Osteocyte (in vitro differentiated cells): ENCODE measurements at regions not wholly inside any gene's neighbourhood (a gene's known extent, or its start where the extent isn't known, plus 50 kb on each side); places are given as distances from the start of the nearest gene placed in this dataset.
"Not testable (repeated sequence)": the region's sequence is repeated elsewhere in the genome, so short reads cannot be mapped to it uniquely, and the experiment has no call there.

Experiments used
- DNase-seq: peaks from one replicate; pipeline ENCODE4 v3.0.0; 2021; ENCODE audit warnings: mixed read lengths; ENCODE audit not compliant: unreplicated experiment; ENCODE audit errors: extremely low spot score
- H3K27ac Mint-ChIP-seq: one replicate; pipeline ENCODE4 v1.8.0; 2021; ENCODE audit warnings: mild to moderate bottlenecking, mixed read lengths; ENCODE audit not compliant: unreplicated experiment
- H3K27me3 Mint-ChIP-seq: one replicate; pipeline ENCODE4 v1.8.0; 2021; ENCODE audit warnings: mixed read lengths; ENCODE audit not compliant: unreplicated experiment
- H3K36me3 Mint-ChIP-seq: one replicate; pipeline ENCODE4 v1.8.0; 2021; ENCODE audit warnings: mixed read lengths; ENCODE audit not compliant: unreplicated experiment
- H3K4me1 Mint-ChIP-seq: one replicate; pipeline ENCODE4 v1.8.0; 2021; ENCODE audit warnings: mixed read lengths; ENCODE audit not compliant: unreplicated experiment
- H3K4me3 Mint-ChIP-seq: one replicate; pipeline ENCODE4 v1.8.0; 2021; ENCODE audit warnings: mild to moderate bottlenecking, moderate library complexity, mixed read lengths; ENCODE audit not compliant: unreplicated experiment
- H3K9me3 Mint-ChIP-seq: one replicate; pipeline ENCODE4 v1.8.0; 2021; ENCODE audit warnings: mixed read lengths; ENCODE audit not compliant: unreplicated experiment
- CTCF ChIP-seq: fragments of 200-600 bp; sonication (generic); IDR thresholded peaks from 2 replicates; pipeline ENCODE4 v1.5.0; 2021; ENCODE audit warnings: antibody characterized with exemption, mild to moderate bottlenecking, moderate library complexity

DNA sequence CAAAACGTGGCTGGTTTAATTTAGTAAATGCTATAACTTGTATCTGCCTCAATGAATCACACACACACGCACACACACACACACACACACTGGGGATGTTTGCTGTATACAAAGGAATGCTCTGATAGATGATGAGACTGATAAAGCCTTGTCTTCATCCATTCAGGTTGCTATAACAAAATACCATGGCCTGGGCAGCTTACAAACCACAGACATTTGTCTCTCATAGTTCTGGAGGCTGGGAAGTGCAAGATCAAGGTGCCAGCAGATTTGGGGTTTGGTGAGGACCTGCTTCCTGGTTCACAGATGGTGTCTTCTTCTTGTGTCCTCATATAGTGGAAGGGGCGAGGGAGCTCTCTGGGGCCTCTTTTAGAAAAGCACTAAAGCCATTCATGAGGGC lies 149.5 kb upstream of the HDAC4 start:
- Mint-ChIP-seq H3K36me3 (no peaks in the 10 kb centered on the region), H3K4me3 (no peak overlapping the region), H3K4me1 (no peaks in the 10 kb centered on the region), H3K27me3 (peaks cover 4% of the 10 kb centered on the region), H3K27ac (no peak overlapping the region), H3K9me3 (peaks cover 4% of the 10 kb centered on the region)
- no peak for DNase-seq
- TF ChIP-seq CTCF: no peak

- Mint-ChIP-seq H3K27ac (no peak overlapping the region), H3K9me3 (peaks cover 4% of the 10 kb centered on the region), H3K27me3 (peaks cover 4% of the 10 kb centered on the region), H3K4me3 (no peak overlapping the region), H3K36me3 (no peaks in the 10 kb centered on the region), H3K4me1 (no peaks in the 10 kb centered on the region)
- DNase-seq: no peak
- TF ChIP-seq CTCF: no peak
These were observed 149.0 kb upstream of the HDAC4 start for GRCh38 chr2:239549711-239550255.

- TF ChIP-seq CTCF: no peak
- H3K27me3 Mint-ChIP-seq: peaks cover 2% of the 10 kb centered on the region
- H3K4me1 Mint-ChIP-seq: no peaks in the 10 kb centered on the region
- H3K36me3 Mint-ChIP-seq: no peaks in the 10 kb centered on the region
- H3K4me3 Mint-ChIP-seq: no peak overlapping the region
- H3K27ac Mint-ChIP-seq: no peak overlapping the region
- H3K9me3 Mint-ChIP-seq: peaks cover 4% of the 10 kb centered on the region
- DNase-seq: no peak
These were observed 148.3 kb upstream of the HDAC4 start for GRCh38 chr2:239548965-239549595.

- no peak overlapping the region for H3K27ac Mint-ChIP-seq
- TF ChIP-seq CTCF: no peak
These were observed 147.6 kb upstream of the HDAC4 start for GRCh38 chr2:239548451-239548871.

DNA sequence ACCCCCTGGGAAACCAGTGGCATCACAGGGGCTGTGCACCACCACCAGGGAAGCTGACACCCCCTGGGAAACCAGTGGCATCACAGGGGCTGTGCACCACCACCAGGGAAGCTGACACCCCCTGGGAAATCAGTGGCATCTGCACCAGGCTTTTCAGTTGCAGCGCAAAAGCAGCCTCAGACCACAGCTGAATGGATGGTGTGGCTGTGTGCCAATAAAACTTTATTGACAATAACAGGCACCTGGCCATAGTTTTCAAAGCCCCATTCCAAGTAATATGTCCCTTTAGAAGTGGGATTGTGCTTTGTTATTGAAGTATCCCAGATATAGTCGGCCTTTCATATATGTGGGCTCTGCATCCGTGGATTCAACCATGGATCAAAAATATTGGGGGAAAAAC lies 146.3 kb upstream of the HDAC4 start:
- not testable (repeated sequence) for H3K27ac Mint-ChIP-seq, DNase-seq, H3K27me3 Mint-ChIP-seq, H3K9me3 Mint-ChIP-seq, H3K4me1 Mint-ChIP-seq, H3K4me3 Mint-ChIP-seq, H3K36me3 Mint-ChIP-seq

More at GRCh38 chr2:239548451-239548871, 147.6 kb upstream of the HDAC4 start:
- no peaks in the 10 kb centered on the region for H3K27me3 Mint-ChIP-seq
- no peaks in the 10 kb centered on the region for H3K36me3 Mint-ChIP-seq
- no peak for DNase-seq
- no peaks in the 10 kb centered on the region for H3K4me1 Mint-ChIP-seq
- peaks cover 4% of the 10 kb centered on the region for H3K9me3 Mint-ChIP-seq
- no peak overlapping the region for H3K4me3 Mint-ChIP-seq
